K562 (cell line): ENCODE measurements at regions not wholly inside any gene's neighbourhood (a gene's known extent, or its start where the extent isn't known, plus 50 kb on each side); places are given as distances from the start of the nearest gene placed in this dataset.

Experiments used
- ATF3 ChIP-seq, 2 experiments: fragments of 450-650 bp in 1 of 2; sonication (generic) in 1 of 2; formaldehyde crosslinking in 1 of 2; IDR thresholded peaks in 1 of 2; conservative IDR thresholded peaks in 1 of 2; 2 replicates each; pipeline versions ENCODE4 v1.6.1 to v1.8.1; 2016 to 2023; ENCODE audit warnings: mild to moderate bottlenecking in 2 of 2, moderate library complexity in 2 of 2, inconsistent platforms in 1 of 2, missing genetic modification reagents in 1 of 2
- BMI1 ChIP-seq: fragments of 150-350 bp; IDR thresholded peaks from 2 replicates; pipeline ENCODE4 v1.6.1; 2014; ENCODE audit warnings: low read length
- ETS1 ChIP-seq: conservative IDR thresholded peaks from 2 replicates; pipeline ENCODE4 v1.6.1; 2011; ENCODE audit warnings: low read depth, mild to moderate bottlenecking, low read length; ENCODE audit not compliant: control insufficient read depth
- FOXP4 ChIP-seq: sonication (generic); formaldehyde crosslinking; IDR thresholded peaks from 2 replicates; pipeline ENCODE4 v1.8.0; 2022; ENCODE audit warnings: mild to moderate bottlenecking, missing genetic modification reagents, borderline replicate concordance
- HMBOX1 ChIP-seq: sonication (generic); IDR thresholded peaks from 2 replicates; pipeline ENCODE4 v1.6.1; 2016
- MCM7 ChIP-seq, 2 experiments: fragments of 450-650 bp; IDR thresholded peaks; 2 replicates each; pipeline ENCODE4 v1.6.1; 2016 to 2018
- MITF ChIP-seq: IDR thresholded peaks from 2 replicates; pipeline ENCODE4 v1.6.1; 2014; ENCODE audit warnings: antibody characterized with exemption
- NFATC3 ChIP-seq: fragments of 450-650 bp; IDR thresholded peaks from 2 replicates; pipeline ENCODE4 v1.6.1; 2017; ENCODE audit warnings: mild to moderate bottlenecking
- NUFIP1 ChIP-seq: fragments of 450-650 bp; IDR thresholded peaks from 2 replicates; pipeline ENCODE4 v1.6.1; 2018; ENCODE audit not compliant: partially characterized antibody
- PCBP1 ChIP-seq: fragments of 200-400 bp; formaldehyde crosslinking; IDR thresholded peaks from 2 replicates; pipeline ENCODE4 v1.6.1; 2018; ENCODE audit warnings: mild to moderate bottlenecking, low read depth, low read length; ENCODE audit not compliant: poor library complexity, severe bottlenecking
- PHB ChIP-seq: fragments of 250-450 bp; sonication (Bioruptor Pico); IDR thresholded peaks from 2 replicates; pipeline ENCODE4 v1.5.0; 2021
- RBM22 ChIP-seq: fragments of 200-400 bp; formaldehyde crosslinking; IDR thresholded peaks from 2 replicates; pipeline ENCODE4 v1.6.1; 2018; ENCODE audit warnings: low read length, low read depth; ENCODE audit not compliant: poor library complexity, severe bottlenecking
- RFX5 ChIP-seq: IDR thresholded peaks from 2 replicates; pipeline ENCODE4 v1.6.1; 2011; ENCODE audit warnings: low read depth, mild to moderate bottlenecking, improper control_type of control experiment, low read length
- SRSF9 ChIP-seq: fragments of 200-400 bp; formaldehyde crosslinking; IDR thresholded peaks from 2 replicates; pipeline ENCODE4 v1.6.1; 2017; ENCODE audit warnings: low read depth, low read length, borderline replicate concordance
- STAT6 ChIP-seq: sonication (generic); formaldehyde crosslinking; IDR thresholded peaks from 2 replicates; pipeline ENCODE4 v1.8.1; 2023; ENCODE audit warnings: mild to moderate bottlenecking, missing genetic modification reagents
- ZBTB2 ChIP-seq: fragments of 450-650 bp; IDR thresholded peaks from 2 replicates; pipeline ENCODE4 v1.6.1; 2016; ENCODE audit warnings: antibody characterized with exemption

GRCh38 chr3:72288955-72289691 lies 504.2 kb upstream of the PROK2 start (continued):
- 0 out of 2 replicates have a peak, but pooled peaks have one; percentile 10 for TF ChIP-seq HMBOX1
- peak; percentile 95 for TF ChIP-seq MITF
- no peak for TF ChIP-seq PCBP1
- no peak for TF ChIP-seq FOXP4
- TF ChIP-seq PHB (CRISPR knock-in tag): no peak
- TF ChIP-seq SRSF9: no peak
- no peak for TF ChIP-seq NFATC3
- no peak for TF ChIP-seq MCM7 (IDR thresholded peaks at IDR 0.05)
- no peak for TF ChIP-seq RFX5
- TF ChIP-seq ZBTB2: 0 out of 2 replicates have a peak, but pooled peaks have one; percentile 58
- no peak for TF ChIP-seq ETS1
- no peak for TF ChIP-seq NUFIP1
- TF ChIP-seq STAT6 (CRISPR knock-in tag): no peak
- TF ChIP-seq ATF3 (IDR thresholded peaks at IDR 0.05): 0 out of 2 replicates have a peak, but pooled peaks have one; percentile 25
- TF ChIP-seq ATF3 (CRISPR knock-in tag; conservative IDR thresholded peaks at IDR 0.05): no peak
- no peak; the same call in 1 of the 2 replicates for TF ChIP-seq BMI1
- TF ChIP-seq RBM22: no peak
